ENCODE measurements at regions not wholly inside any gene's neighbourhood (a gene's known extent, or its start where the extent isn't known, plus 50 kb on each side); places are given as distances from the start of the nearest gene placed in this dataset.

GRCh38 chr5:67405755-67406154 is 209.2 kb upstream of the CD180 start:
- no peaks in the 10 kb centered on the region; the same call in 1 of the 2 replicates for H3K27me3 ChIP-seq (ENCODE audit: insufficient read depth, low read length)
- ChIA-PET CTCF (no interaction called here), RAD21 (ENCODE audit: low non-redundant PET in 1 of 2, low total read pairs in 2 of 2, uncharacterized antibody in 2 of 2, unreplicated experiment in 2 of 2) (no interaction called here), POLR2A (no interaction called here)
- DNase-seq (ENCODE audit: low read depth, low spot score) (no peak), ATAC-seq (no peak)
- no TSS peak for BruUV-seq (replicated peaks)
- TF ChIP-seq SRF (IDR thresholded peaks at IDR 0.05; ENCODE audit: low read depth) = no peak
- H3K36me3 ChIP-seq (ENCODE audit: control insufficient read depth in 1 of 2, insufficient read depth in 2 of 2, low read length in 2 of 2) = no peaks in the 10 kb centered on the region
- H3K4me3 ChIP-seq (replicated peaks in 1 of 2; ENCODE audit: low read depth in 1 of 2, low read length in 2 of 2) = no peak overlapping the region
- H4K20me1 ChIP-seq (ENCODE audit: insufficient read depth) = no peaks in the 10 kb centered on the region
- intact Hi-C loops (cut with micrococcal nuclease) = no loop called here
- H3K4me1 ChIP-seq (ENCODE audit: control insufficient read depth in 1 of 2, insufficient read depth in 2 of 2, low read length in 2 of 2) = no peaks in the 10 kb centered on the region
- H3K9me3 ChIP-seq (ENCODE audit: control insufficient read depth in 1 of 2, insufficient read depth in 1 of 2, low read depth in 1 of 2, low read length in 2 of 2) = no peaks in the 10 kb centered on the region
- no peak overlapping the region for H3K4me2 ChIP-seq (ENCODE audit: low read length)
- no peaks in the 10 kb centered on the region for H3K79me2 ChIP-seq (ENCODE audit: insufficient read depth, low read length)
- H2AFZ ChIP-seq (ENCODE audit: low read depth, low read length, poor library complexity, severe bottlenecking) = no peak overlapping the region
- H3K9me2 ChIP-seq (ENCODE audit: insufficient read depth) = no peaks in the 10 kb centered on the region
- no peak overlapping the region for H3K27ac ChIP-seq (ENCODE audit: low read depth, low read length)
- H3K9ac ChIP-seq (ENCODE audit: low read length) = no peak overlapping the region

GRCh38 chr5:67405101-67405364 is 208.4 kb upstream of the CD180 start:
- H3K9ac ChIP-seq (ENCODE audit: low read length) = no peak overlapping the region
- RAD21 ChIA-PET (ENCODE audit: low non-redundant PET in 1 of 2, low total read pairs in 2 of 2, uncharacterized antibody in 2 of 2, unreplicated experiment in 2 of 2) = no interaction called here
- no TSS peak for BruUV-seq (replicated peaks)
- TF ChIP-seq TCF7L2 (IDR thresholded peaks at IDR 0.05; ENCODE audit: borderline replicate concordance, extremely low read depth, insufficient read depth, insufficient read length) = no peak
- TF ChIP-seq ZFX (IDR thresholded peaks at IDR 0.05) = no peak
- TF ChIP-seq SRF (IDR thresholded peaks at IDR 0.05; ENCODE audit: low read depth) = no peak
- TF ChIP-seq EZH2 (IDR thresholded peaks at IDR 0.05) = no peak
- no peak for TF ChIP-seq CEBPB (IDR thresholded peaks at IDR 0.05; ENCODE audit: low read depth)
- TF ChIP-seq POLR2AphosphoS5 (IDR thresholded peaks at IDR 0.05; ENCODE audit: low read depth, low read length) = no peak
- TF ChIP-seq ZBTB33 (IDR thresholded peaks at IDR 0.05; ENCODE audit: extremely low read depth, insufficient replicate concordance, low read length) = no peak
- TF ChIP-seq ELF1 (IDR thresholded peaks at IDR 0.05; ENCODE audit: borderline replicate concordance, low read depth) = no peak
- TF ChIP-seq POLR2A (IDR thresholded peaks at IDR 0.05; ENCODE audit: borderline replicate concordance, extremely low read depth, insufficient read depth, insufficient read length) = no peak
- TF ChIP-seq ZNF274 (IDR thresholded peaks at IDR 0.05; ENCODE audit: low read depth, low read length) = no peak
- TF ChIP-seq SP1 (IDR thresholded peaks at IDR 0.05; ENCODE audit: low read depth) = no peak
- TF ChIP-seq YY1 (IDR thresholded peaks at IDR 0.05; ENCODE audit: extremely low read depth, insufficient replicate concordance, low read depth, low read length) = no peak
- no peak for TF ChIP-seq RAD21 (IDR thresholded peaks at IDR 0.05; ENCODE audit: low read depth)
- no peak for TF ChIP-seq EZH2phosphoT487 (IDR thresholded peaks at IDR 0.05; ENCODE audit: borderline replicate concordance)
- no peak for TF ChIP-seq CTCF (IDR thresholded peaks at IDR 0.05 in 2 of 3, conservative IDR thresholded peaks at IDR 0.05 in 1 of 3; ENCODE audit: borderline replicate concordance in 1 of 3, insufficient read depth in 1 of 3, low read depth in 2 of 3, low read length in 2 of 3)
- TF ChIP-seq SIN3A (IDR thresholded peaks at IDR 0.05; ENCODE audit: low read depth) = no peak

More at GRCh38 chr5:67405101-67405364, 208.4 kb upstream of the CD180 start:
- DNase-seq (ENCODE audit: low read depth, low spot score) (no peak), ATAC-seq (no peak)
- ChIA-PET POLR2A (no interaction called here), CTCF (no interaction called here)
- no peaks in the 10 kb centered on the region for H3K36me3 ChIP-seq (ENCODE audit: control insufficient read depth in 1 of 2, insufficient read depth in 2 of 2, low read length in 2 of 2)
- H3K79me2 ChIP-seq (ENCODE audit: insufficient read depth, low read length) = no peaks in the 10 kb centered on the region
- no peaks in the 10 kb centered on the region; the same call in 1 of the 2 replicates for H3K27me3 ChIP-seq (ENCODE audit: insufficient read depth, low read length)
- no peaks in the 10 kb centered on the region for H3K9me2 ChIP-seq (ENCODE audit: insufficient read depth)
- H3K4me2 ChIP-seq (ENCODE audit: low read length) = no peak overlapping the region
- H4K20me1 ChIP-seq (ENCODE audit: insufficient read depth) = no peaks in the 10 kb centered on the region
- no peak overlapping the region for H3K27ac ChIP-seq (ENCODE audit: low read depth, low read length)
- H2AFZ ChIP-seq (ENCODE audit: low read depth, low read length, poor library complexity, severe bottlenecking) = no peak overlapping the region
- no peaks in the 10 kb centered on the region for H3K9me3 ChIP-seq (ENCODE audit: control insufficient read depth in 1 of 2, insufficient read depth in 1 of 2, low read depth in 1 of 2, low read length in 2 of 2)
- intact Hi-C loops (cut with micrococcal nuclease) = no loop called here
- no peak overlapping the region for H3K4me3 ChIP-seq (replicated peaks in 1 of 2; ENCODE audit: low read depth in 1 of 2, low read length in 2 of 2)
- H3K4me1 ChIP-seq (ENCODE audit: control insufficient read depth in 1 of 2, insufficient read depth in 2 of 2, low read length in 2 of 2) = no peaks in the 10 kb centered on the region
